ENCODE measurements at regions not wholly inside any gene's neighbourhood (a gene's known extent, or its start where the extent isn't known, plus 50 kb on each side); places are given as distances from the start of the nearest gene placed in this dataset.
A peak's percentile ranks its signal among the peaks of the same experiment; 100 is the strongest.
"Not testable (repeated sequence)": the region's sequence is repeated elsewhere in the genome, so short reads cannot be mapped to it uniquely, and the experiment has no call there.

DNA sequence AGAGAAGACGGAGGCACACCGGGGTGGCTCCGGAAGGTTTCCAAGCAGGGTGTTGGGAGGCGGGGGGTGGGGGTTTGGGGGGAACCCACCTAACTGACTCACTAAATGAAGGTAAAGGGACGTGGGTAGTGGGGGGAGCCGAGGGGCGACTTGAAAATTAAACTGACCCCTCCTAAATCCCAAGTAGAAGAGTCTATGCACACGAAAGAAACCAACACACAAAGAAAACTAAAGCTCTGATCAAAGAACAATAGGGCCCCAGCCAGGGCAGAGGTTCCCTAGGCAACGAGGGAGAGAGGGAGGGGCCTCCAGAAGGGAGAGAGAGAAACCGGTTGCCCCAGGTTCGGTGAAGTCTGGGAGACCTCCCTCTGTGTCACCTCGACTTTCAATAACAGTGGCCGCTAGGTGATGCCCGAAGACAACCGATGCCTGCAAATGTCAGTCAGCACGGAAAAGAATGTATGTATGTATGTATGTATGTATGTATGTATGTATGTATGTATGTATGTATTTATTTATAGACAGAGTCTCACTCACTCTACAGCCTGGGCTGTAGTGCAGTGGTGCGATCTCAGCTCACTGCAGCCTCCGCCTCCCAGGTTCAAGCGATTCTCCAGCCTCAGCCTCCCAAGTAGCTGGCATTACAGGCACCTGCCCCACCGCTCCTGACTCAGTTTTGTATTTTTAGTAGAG is 106.7 kb upstream of the ANKRD30BL start:
- H3K36me3 ChIP-seq; H3K27me3 ChIP-seq; H3K9me3 ChIP-seq (ENCODE audit: low read depth): not testable (repeated sequence)
- TF ChIP-seq, protein P1, sequence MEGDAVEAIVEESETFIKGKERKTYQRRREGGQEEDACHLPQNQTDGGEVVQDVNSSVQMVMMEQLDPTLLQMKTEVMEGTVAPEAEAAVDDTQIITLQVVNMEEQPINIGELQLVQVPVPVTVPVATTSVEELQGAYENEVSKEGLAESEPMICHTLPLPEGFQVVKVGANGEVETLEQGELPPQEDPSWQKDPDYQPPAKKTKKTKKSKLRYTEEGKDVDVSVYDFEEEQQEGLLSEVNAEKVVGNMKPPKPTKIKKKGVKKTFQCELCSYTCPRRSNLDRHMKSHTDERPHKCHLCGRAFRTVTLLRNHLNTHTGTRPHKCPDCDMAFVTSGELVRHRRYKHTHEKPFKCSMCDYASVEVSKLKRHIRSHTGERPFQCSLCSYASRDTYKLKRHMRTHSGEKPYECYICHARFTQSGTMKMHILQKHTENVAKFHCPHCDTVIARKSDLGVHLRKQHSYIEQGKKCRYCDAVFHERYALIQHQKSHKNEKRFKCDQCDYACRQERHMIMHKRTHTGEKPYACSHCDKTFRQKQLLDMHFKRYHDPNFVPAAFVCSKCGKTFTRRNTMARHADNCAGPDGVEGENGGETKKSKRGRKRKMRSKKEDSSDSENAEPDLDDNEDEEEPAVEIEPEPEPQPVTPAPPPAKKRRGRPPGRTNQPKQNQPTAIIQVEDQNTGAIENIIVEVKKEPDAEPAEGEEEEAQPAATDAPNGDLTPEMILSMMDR (IDR thresholded peaks at IDR 0.05; ENCODE audit: low read depth, low read length), result peak; percentile 50
- peak overlapping the region; percentile 24 for H3K4me3 ChIP-seq
- peak overlapping the region; percentile 100 for H3K27ac ChIP-seq
- H3K4me1 ChIP-seq (ENCODE audit: low read depth), result peaks cover 33% of the 10 kb centered on the region
- DNase-seq (ENCODE audit: low read depth in 1 of 2, low spot score in 1 of 2), result peak; percentile 82 to 94

DNA sequence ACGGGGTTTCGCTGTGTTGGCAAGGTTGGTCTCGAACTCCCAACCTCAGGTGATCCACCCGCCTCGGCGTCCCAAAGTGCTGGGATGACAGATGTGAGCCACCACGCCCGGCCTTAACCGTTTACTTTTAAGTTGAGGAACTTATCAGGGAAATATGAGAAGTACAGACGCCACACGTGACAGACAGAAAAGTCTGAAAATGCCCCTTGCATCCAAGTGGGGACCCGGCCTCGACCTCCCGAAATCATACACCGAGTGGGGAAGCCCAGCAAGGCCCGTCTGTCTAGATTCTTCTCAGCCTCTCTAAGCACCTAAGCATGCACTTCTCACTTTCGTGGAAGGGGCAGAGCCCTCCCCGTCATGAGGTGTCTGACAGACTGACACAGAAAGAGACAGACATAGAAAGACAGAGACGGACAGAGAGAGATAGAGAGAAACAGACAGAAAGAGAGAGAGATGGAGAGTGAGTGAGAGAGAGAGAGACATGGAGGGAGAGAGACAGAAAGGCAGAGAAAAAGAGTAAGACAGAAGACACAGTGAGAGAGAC is 107.3 kb upstream of the ANKRD30BL start:
- no peak for DNase-seq (ENCODE audit: low read depth in 1 of 2, low spot score in 1 of 2)
- Histone ChIP-seq H3K27me3 (no peaks in the 10 kb centered on the region), H3K27ac (peak overlapping the region; percentile 100), H3K36me3 (no peaks in the 10 kb centered on the region), H3K4me1 (ENCODE audit: low read depth) (peaks cover 33% of the 10 kb centered on the region), H3K4me3 (no peak overlapping the region), H3K9me3 (ENCODE audit: low read depth) (no peaks in the 10 kb centered on the region)
- TF ChIP-seq, protein P1 (IDR thresholded peaks at IDR 0.05; ENCODE audit: low read depth, low read length), result no peak

DNA sequence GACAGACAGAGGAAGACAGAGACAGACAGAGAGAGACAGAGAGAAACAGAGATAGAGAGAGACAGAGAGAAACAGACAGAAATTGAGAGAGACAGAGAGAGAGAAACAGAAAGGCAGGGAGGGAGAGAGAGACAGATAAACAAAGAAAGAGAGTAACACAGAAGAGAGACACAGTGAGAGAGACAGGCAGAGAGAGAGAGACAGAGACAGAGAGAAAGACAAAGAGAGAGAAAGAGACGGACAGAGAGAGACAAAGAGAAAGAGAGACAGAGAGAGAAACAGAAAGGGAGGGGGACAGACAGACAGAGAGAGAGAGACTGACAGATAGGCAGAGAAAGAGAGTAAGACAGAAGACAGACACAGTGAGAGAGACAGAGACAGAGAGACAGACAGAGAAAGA is 108.5 kb upstream of the ANKRD30BL start:
- Histone ChIP-seq H3K27me3 (no peaks in the 10 kb centered on the region), H3K9me3 (ENCODE audit: low read depth) (no peaks in the 10 kb centered on the region), H3K4me1 (ENCODE audit: low read depth) (peaks cover 33% of the 10 kb centered on the region), H3K27ac (no peak overlapping the region), H3K4me3 (no peak overlapping the region), H3K36me3 (no peaks in the 10 kb centered on the region)
- no peak for DNase-seq (ENCODE audit: low read depth in 1 of 2, low spot score in 1 of 2)
- TF ChIP-seq, protein P1 (IDR thresholded peaks at IDR 0.05; ENCODE audit: low read depth, low read length), result no peak

DNA sequence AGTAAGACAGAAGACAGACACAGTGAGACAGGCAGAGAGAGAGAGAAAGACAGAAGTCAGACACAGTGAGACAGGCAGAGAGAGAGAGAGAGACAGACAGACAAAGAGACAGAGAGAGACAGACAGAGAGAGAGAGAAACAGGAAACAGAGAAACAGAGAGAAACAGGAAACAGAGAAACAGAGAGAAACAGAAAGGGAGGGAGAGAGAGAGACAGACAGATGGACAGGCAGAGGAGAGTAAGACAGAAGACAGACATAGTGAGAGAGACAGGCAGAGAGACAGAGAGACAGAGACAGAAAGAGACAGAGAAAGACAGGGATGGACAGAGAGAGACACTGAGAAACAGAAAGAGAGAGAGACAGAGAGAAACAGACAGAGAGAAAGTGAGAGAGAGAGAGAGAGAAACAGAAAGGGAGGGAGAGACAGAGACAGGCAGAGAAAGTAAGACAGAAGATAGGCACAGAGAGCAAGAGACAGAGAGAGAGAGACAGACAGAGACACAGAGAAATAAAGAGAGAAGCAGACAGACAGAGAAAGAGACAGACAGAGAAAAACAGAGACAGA is 109.3 kb upstream of the ANKRD30BL start:
- Histone ChIP-seq H3K4me3 (no peak overlapping the region), H3K9me3 (ENCODE audit: low read depth) (no peaks in the 10 kb centered on the region), H3K27ac (no peak overlapping the region), H3K27me3 (no peaks in the 10 kb centered on the region), H3K36me3 (no peaks in the 10 kb centered on the region), H3K4me1 (ENCODE audit: low read depth) (peaks cover 28% of the 10 kb centered on the region)
- TF ChIP-seq, protein P1 (IDR thresholded peaks at IDR 0.05; ENCODE audit: low read depth, low read length), result no peak
- no peak for DNase-seq (ENCODE audit: low read depth in 1 of 2, low spot score in 1 of 2)

DNA sequence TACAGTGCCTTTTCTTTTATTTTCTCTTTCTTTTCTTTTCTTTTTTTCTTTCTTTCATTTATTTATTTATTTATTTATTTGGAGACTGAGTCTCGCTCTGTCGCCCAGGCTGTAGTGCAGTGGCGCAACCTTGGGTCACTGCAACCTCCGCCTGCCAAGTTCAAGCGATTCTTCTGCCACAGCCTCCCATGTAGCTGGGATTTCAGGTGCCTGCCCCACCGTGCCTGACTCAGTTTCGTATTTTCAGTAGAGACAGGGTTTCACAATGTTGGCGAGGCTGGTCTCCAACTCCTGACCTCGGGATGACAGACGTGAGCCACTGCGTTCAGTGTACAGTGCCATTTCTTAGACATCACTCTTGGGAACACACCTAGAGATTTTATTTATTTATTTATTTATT is 110.0 kb upstream of the ANKRD30BL start:
- H3K27ac ChIP-seq; DNase-seq (ENCODE audit: low read depth in 1 of 2, low spot score in 1 of 2); H3K36me3 ChIP-seq; H3K9me3 ChIP-seq (ENCODE audit: low read depth); H3K27me3 ChIP-seq; H3K4me3 ChIP-seq: not testable (repeated sequence)
- H3K4me1 ChIP-seq (ENCODE audit: low read depth), result peaks cover 21% of the 10 kb centered on the region

DNA sequence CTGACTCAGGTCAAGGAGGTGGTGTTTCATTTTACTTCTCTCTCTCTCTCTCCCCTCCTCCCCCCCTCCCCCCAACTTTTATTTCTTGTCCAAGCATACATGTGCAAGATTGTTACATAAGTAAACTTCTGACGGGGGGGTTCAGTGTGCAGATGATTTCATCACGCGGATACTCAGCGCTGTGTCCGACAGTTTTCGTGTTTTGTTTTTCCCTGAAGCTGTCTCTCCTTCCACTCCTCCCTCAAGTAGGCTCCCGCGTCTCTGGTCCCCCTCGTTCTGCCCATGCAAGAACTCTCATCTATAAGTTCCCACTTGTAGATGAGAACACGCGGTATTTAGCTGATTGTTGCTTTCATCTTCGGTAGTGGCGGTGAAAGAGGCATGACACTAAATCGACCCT is 111.0 kb upstream of the ANKRD30BL start:
- DNase-seq (ENCODE audit: low read depth in 1 of 2, low spot score in 1 of 2), result no peak
- Histone ChIP-seq H3K27ac (no peak overlapping the region), H3K4me3 (no peak overlapping the region), H3K4me1 (ENCODE audit: low read depth) (peaks cover 12% of the 10 kb centered on the region), H3K36me3 (no peaks in the 10 kb centered on the region), H3K27me3 (no peaks in the 10 kb centered on the region), H3K9me3 (ENCODE audit: low read depth) (no peaks in the 10 kb centered on the region)
- TF ChIP-seq, protein P1 (IDR thresholded peaks at IDR 0.05; ENCODE audit: low read depth, low read length), result no peak

DNA sequence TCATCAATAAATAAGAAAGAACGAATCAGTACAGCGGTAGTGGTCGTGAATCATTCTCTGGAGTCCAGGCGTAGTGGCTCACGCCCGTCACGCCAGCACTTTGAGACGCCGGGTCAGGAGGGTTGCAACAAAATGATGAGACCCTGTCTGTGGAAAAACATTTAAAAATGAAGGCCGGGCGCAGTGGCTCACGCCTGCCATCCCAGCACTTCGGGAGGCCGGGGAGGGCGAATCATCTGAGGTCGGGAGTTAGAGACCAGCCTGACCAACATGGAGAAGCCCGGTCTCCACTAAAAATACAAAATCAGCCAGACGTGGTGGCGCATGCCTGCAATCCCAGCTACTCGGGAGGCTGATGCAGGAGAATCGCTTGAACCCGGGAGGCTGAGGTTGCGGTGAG is 111.8 kb upstream of the ANKRD30BL start:
- H3K4me1 ChIP-seq (ENCODE audit: low read depth), result peaks cover 10% of the 10 kb centered on the region
- H3K4me3 ChIP-seq; DNase-seq (ENCODE audit: low read depth in 1 of 2, low spot score in 1 of 2); H3K9me3 ChIP-seq (ENCODE audit: low read depth); H3K27ac ChIP-seq; H3K36me3 ChIP-seq; H3K27me3 ChIP-seq: not testable (repeated sequence)

Measured in cardiac muscle cell (in vitro differentiated cells and primary cell).